Right ventricle myocardium superior (tissue), 1 donor: ENCODE measurements at regions not wholly inside any gene's neighbourhood (a gene's known extent, or its start where the extent isn't known, plus 50 kb on each side); places are given as distances from the start of the nearest gene placed in this dataset.

Source experiments
- ATAC-seq: fragments of 200-7000 bp; cut with Tn5 transposase; one replicate; pipeline ENCODE4 v1.9.1; 2020; ENCODE audit warnings: mild to moderate bottlenecking; ENCODE audit not compliant: poor library complexity
- DNase-seq: peaks from one replicate; pipeline ENCODE4 v3.0.0-alpha.2; 2020
- intact Hi-C: fragments of 100-400 bp; cut with DNase I; formaldehyde crosslinking; loops from one replicate; pipeline ENCODE4 v1.11.2; 2022
- donor health status: DM: no; HTN: yes; CAD: no; lungs with severe emphysema.

DNA sequence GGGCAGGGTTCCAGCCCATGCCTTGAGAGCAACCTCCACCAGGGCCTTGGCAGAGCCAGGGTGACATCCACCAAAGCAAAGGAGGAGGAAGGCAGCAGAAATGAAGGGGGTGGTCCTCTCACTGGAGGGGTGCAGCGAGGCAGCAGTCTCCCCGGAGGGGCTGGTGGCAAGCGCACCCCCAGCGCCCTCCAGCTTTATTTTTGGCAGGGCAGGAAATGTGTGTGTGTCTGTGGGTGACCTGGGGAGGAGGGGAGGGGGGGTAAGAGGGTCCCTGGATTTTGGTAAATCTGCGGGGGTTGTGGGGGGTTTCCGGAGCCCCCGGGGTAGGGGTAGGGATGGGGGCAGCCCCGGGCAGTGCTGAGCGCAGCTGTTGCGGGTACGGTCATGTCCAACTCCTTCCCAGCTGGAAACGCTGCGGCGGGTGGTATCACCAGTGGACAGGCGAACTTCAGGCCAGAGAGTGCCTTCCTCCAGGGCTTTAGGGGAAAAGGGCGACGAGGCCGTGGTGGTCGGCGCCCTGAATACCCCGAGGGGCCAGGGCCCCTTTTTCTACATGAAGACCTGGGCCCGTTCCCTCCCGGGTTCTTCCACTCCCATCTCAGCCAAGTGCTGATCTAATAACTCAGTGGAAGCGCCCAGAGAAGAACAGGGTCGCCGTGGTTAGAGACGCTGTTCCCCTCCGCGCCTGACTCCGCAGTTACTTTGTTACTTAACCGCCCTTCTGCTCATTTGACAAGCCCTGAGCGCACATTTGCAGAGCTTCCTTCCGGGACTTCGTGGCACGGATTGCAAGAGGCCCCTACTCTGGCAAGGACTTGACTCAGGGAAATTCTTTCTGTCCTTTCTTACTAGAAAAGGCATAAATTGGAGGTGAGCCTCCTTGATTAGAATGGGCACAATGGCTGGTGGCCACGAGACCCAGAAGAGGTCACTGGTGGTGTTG, 55.2 kb downstream of the FOS start:
- ATAC-seq (peak; percentile 79), DNase-seq (peak; percentile 81)
- intact Hi-C loops = no loop called here

DNA sequence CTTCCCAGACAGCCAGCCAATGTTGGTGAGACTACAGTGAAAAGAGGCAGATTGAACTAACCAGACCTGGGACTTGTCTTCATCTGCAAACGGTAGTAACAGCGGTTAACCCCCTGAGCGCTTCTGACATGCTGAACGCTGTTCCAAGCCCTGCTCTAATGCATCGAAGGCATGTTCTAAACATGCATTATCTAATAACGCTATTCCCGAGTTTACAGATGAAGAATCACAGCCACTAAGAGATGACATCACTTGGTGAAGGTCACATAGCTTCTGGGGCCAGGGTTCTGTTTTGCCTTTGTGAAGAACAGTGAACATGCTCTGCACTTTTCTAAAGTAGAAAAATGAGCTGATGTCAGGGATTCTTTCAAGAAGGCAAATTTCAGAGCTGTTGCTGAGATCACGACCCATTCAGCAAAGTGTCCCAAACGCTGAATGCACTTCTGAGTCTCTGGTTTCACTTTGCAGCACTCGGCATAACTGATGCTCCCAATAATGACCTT, 56.0 kb downstream of the FOS start:
- intact Hi-C loops = no loop called here
- no peak for DNase-seq
- ATAC-seq = peak; percentile 35

DNA sequence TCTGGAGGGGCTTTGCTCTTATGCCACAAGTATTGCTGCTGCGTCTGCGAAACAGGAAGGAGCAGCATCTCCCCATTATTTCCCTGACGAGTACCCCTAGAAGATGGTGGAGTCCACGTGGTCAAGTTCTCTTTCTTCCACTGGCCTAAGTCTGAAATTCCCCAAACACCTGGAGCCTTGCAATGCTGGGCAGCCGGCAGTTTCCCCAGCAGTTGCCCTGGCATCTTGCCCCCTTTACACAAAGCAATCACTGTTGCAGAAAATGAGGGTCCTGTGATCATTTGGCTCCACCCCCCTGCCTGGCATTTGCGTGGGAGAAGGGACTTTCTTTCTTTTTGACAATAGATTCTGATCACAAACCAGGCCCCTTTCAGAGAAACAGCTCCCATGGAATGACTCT, 56.9 kb downstream of the FOS start:
- DNase-seq = no peak
- ATAC-seq = no peak
- intact Hi-C loops = no loop called here

DNA sequence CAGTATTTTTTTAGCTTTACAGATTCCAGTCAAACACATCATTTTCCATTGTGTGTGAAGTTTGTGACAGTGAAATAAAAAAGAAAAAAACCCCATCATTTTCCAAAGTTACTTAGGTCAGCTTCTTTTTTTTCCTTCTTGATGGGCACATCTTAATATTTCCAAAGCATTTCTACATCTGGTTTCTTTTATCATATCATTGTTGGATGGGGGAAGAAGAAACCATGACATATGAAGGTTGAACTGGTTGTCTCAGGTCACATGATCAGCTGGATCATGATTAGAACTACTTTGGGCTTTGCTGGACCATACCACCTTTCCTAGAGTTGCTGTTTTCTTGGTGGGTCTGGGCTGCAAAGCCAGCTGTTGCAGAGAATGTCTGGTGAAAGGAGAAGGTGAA, 59.8 kb downstream of the FOS start:
- intact Hi-C loops = no loop called here
- ATAC-seq (no peak), DNase-seq (no peak)

DNA sequence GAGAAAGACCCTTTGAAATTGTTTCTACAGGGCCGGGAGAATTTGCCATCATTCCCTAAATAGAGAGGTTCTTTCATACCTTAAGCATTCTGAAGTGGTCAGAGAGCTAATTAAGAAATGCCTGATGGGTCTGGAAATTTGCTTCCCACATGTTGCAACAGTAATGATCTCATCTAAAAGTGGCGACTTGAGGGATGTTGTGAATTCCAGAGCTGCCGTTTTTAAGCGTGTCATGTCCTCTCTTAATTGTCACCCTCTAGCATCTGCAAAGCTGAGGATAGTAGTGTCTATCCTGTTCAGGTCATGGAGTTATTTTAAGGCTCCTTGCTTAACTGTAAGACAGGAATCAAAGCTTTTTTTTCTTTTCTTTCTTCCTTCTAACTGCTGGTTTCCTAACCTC, 60.4 kb downstream of the FOS start:
- peak; percentile 2 for ATAC-seq
- intact Hi-C loops = no loop called here
- no peak for DNase-seq

- peak; percentile 93 for DNase-seq
- peak; percentile 93 for ATAC-seq
- intact Hi-C loops = no loop called here
These were observed 62.3 kb downstream of the FOS start for GRCh38 chr14:75340921-75341320.

- intact Hi-C loops = no loop called here
- DNase-seq = no peak
- ATAC-seq = peak; percentile 25
These were observed 63.0 kb downstream of the FOS start for GRCh38 chr14:75341620-75342019.

DNA sequence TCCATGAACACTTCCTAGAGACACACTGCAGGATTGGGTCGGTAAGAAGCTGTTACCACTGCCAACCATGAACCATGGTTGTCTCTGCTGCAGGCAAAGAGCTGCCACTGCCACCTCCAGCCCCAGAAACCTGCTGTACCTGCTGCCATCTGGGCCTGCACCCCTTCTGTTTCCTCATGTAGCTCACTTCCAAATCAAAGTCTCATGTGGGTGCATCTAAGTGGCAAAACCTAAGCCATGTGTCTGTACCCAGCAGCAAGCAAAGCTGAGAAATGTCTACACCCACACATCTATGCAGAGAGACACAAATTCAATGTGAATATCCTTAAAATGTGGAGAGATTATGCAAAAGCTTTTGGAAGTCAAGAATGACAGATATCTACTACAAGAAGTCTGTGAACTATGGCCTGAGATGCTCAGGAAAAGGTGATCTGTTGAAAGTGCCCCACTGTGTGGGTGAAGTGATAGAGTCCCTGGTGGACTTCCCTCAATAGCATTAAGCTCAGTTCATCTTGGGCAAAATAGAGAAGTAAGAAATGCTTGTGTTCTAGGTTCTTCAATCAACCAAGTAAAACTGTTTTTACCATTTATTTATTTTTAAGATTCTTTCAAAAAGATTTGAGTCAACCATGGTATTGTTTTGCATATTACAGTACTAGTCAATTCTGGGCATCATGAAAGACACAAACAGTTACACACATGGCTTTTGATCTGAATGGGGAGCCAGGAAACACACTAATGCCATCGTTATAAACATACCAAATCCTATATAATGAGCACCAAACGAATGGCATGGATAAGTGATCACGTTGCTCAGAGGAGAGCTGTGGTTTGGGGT, 64.4 kb downstream of the FOS start:
- ATAC-seq (no peak), DNase-seq (no peak)
- intact Hi-C loops = no loop called here

GRCh38 chr14:75343911-75344310, 65.3 kb downstream of the FOS start:
- DNase-seq (no peak), ATAC-seq (no peak)
- intact Hi-C loops = no loop called here

DNA sequence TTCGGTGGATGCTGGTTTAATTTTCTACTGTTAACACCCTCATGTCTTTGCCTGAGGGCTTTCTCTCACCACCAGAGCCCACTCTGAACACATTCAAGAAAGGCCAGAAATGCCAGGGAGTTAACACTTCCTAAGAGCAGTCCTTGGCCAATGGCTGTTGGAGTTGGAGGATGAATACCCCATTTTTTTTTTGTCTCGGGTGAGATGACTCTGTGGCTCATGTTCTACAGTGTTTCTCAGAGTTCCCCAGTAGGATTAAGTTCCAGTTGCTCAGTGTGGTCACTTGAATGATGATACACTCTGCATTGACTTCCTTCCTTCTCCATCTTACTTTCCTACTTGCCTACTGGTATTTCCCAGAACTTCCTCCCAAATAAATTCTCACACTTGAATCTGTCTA, 65.8 kb downstream of the FOS start:
- DNase-seq (no peak), ATAC-seq (no peak)
- intact Hi-C loops = no loop called here

- no peak for ATAC-seq
- intact Hi-C loops = no loop called here
- DNase-seq = no peak
These were observed 72.0 kb downstream of the FOS start for GRCh38 chr14:75350505-75351060.

- DNase-seq (no peak), ATAC-seq (no peak)
- intact Hi-C loops = no loop called here
These were observed 68.7 kb upstream of the JDP2 start for GRCh38 chr14:75359098-75359497.

- DNase-seq (no peak), ATAC-seq (no peak)
- intact Hi-C loops = no loop called here
These were observed 66.8 kb upstream of the JDP2 start for GRCh38 chr14:75361041-75361440.

DNA sequence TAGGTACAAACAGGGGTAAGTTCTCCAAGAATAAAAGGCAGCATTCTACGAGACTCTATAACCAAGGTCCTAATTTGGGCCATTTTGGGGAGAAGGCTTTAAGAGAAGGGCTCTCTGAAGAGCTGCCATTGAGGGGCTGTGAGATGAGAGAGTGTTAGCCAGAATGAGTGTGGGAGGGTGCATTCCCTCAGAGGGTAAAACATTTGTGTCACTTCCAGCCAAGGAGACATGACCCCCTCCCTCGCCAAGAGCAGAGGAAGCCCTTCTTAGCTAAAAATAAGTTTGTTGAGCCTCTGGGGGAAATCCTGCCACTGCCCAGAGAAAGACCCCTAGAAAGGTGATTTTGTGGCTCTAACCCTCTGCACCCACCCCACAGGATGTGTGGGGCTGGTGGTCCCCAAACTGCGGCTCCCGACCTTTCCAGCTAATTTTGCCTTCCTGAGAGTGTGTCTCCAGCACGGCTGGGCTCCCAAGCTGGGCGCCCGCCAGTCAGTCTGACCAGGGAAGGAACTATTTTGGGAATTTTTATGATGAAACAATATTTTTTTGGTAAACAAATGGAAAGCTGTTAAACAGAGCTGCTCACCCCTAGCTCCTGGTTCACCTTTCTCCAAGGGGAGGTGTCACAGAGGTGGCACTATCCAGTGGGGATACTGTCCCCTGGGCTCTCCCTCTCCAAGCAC, 65.9 kb upstream of the JDP2 start:
- ATAC-seq = peak; percentile 42
- DNase-seq = peak; percentile 55
- intact Hi-C loops = no loop called here

DNA sequence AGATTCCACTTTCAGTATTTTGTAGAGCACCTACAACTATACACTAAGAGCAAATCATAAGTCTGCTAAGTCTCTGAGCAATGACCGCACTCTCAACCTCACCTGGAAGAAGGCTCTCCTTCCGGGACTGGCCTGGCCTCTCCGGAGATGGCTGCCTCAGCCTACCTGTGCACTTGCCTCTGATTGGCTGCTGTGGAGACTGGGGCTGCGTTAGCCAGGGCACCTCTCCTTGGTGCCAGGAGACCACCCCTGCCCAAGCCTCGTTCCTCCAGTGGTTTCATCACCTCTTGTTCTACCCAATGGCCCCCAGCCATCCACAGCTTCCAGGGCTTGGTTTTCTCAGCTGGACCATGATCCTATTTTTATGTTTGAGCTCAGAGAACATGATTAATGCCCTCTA, 64.7 kb upstream of the JDP2 start:
- no peak for DNase-seq
- intact Hi-C loops = no loop called here
- no peak for ATAC-seq

- ATAC-seq = peak; percentile 21
- no peak for DNase-seq
- intact Hi-C loops = no loop called here
These were observed 64.1 kb upstream of the JDP2 start for GRCh38 chr14:75363570-75364227.

DNA sequence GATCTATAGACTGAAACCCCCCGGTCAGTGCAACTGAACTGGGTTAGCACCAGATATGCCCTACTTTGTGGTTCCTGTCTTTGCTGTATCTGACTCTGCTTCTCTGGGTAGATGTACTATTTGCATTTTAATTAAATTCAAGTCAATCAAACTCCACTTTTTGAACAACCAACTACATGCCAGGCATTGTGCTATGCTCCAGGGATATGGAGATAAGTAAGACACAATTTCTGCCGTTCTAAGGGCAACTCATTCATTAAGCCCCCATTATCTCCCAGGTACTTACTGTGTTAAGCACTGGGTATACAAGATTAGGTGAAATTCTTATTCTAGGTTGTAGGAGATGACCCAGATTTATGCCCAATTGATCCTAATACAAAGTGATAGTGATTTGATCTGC, 62.7 kb upstream of the JDP2 start:
- ATAC-seq = no peak
- intact Hi-C loops = no loop called here
- DNase-seq = no peak

DNA sequence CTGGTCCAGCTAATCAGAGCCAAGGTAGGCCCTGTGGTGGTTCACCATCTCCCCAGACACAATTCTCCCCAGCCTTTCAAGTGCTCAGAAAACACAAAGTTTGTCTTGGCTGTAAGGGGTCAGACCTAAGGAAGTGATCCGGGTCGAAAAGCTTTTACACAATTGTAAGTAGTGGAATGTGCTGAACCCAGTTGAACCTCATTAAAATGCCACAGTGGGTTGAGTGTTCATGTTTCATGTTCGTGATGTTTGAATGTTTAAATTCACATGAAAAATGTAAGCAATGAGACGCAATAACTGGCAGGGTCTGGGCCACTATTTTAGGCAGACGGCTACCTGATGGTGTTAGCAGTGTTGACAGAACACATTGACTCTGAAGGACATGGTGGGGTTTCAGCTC, 60.9 kb upstream of the JDP2 start:
- intact Hi-C loops = no loop called here
- no peak for DNase-seq
- no peak for ATAC-seq
